B cell (primary cell): ENCODE measurements at regions not wholly inside any gene's neighbourhood (a gene's known extent, or its start where the extent isn't known, plus 50 kb on each side); places are given as distances from the start of the nearest gene placed in this dataset.

Experiments used
- ATAC-seq: fragments of 200-7000 bp; cut with Tn5 transposase; one replicate; pipeline ENCODE4 v1.10.0; 2021; ENCODE audit warnings: low read depth, mild to moderate bottlenecking, moderate number of reproducible peaks, moderate library complexity
- CTCF ChIA-PET: fragments of 350-600 bp; sonication (Branson Sonifier 250); formaldehyde crosslinking; loops from one replicate; lab custom pipeline; 2021; ENCODE audit warnings: antibody characterized with exemption, inconsistent platforms; lab: Charles Lee
- POLR2A ChIA-PET: fragments of 350-600 bp; sonication (Branson Sonifier 250); formaldehyde crosslinking; loops from one replicate; lab custom pipeline; 2021; ENCODE audit warnings: antibody characterized with exemption; lab: Charles Lee
- DNase-seq: peaks from one replicate; pipeline ENCODE4 v3.0.0; 2013
- H2AFZ ChIP-seq: 2 replicates; pipeline ENCODE4 v1.6.1; 2012; ENCODE audit warnings: mild to moderate bottlenecking, low read depth, low read length; ENCODE audit not compliant: insufficient read depth, poor library complexity, severe bottlenecking
- H3K27ac ChIP-seq, 2 donors: 1 replicate in 1 of 2; 2 replicates in 1 of 2; pipeline ENCODE4 v1.5.1; 2012 to 2013; ENCODE audit warnings: low read length in 2 of 2, mild to moderate bottlenecking in 2 of 2, moderate library complexity in 1 of 2
- H3K27me3 ChIP-seq, 4 experiments: fragments of 200-600 bp in 1 of 4; sonication (generic) in 1 of 4; replicated peaks in 1 of 4; 1 replicate in 2 of 4; 2 replicates in 2 of 4; pipeline versions ENCODE4 v1.6.1 to v1.7.0; 2013 to 2016; ENCODE audit warnings: low read length in 3 of 4, mild to moderate bottlenecking in 2 of 4, mixed read lengths in 1 of 4, moderate library complexity in 1 of 4; ENCODE audit not compliant: insufficient read depth in 4 of 4, control insufficient read depth in 3 of 4; ENCODE audit errors: control extremely low read depth in 1 of 4
- H3K36me3 ChIP-seq, 2 experiments: replicated peaks in 1 of 2; 1 replicate in 1 of 2; 2 replicates in 1 of 2; pipeline versions ENCODE4 v1.6.1 to v1.7.1; 2013; ENCODE audit warnings: low read length in 1 of 2; ENCODE audit not compliant: insufficient read depth in 2 of 2, control insufficient read depth in 1 of 2; ENCODE audit errors: control extremely low read depth in 1 of 2, extremely low read depth in 1 of 2
- H3K4me1 ChIP-seq, 2 donors: fragments of 200-600 bp in 1 of 2; sonication (generic) in 1 of 2; 1 replicate in 1 of 2; 2 replicates in 1 of 2; pipeline versions ENCODE4 v1.5.1 to v1.6.1; 2013 to 2017; ENCODE audit warnings: low read length in 2 of 2; ENCODE audit not compliant: control insufficient read depth in 2 of 2, insufficient read depth in 2 of 2
- H3K4me2 ChIP-seq: replicated peaks from 2 replicates; pipeline ENCODE3; 2012; ENCODE audit warnings: mild to moderate bottlenecking, low read depth, low read length; ENCODE audit not compliant: poor library complexity, severe bottlenecking
- H3K4me3 ChIP-seq, 5 experiments: fragments of 200-600 bp in 1 of 5; sonication (generic) in 1 of 5; 1 replicate in 3 of 5; 2 replicates in 2 of 5; pipeline versions ENCODE4 v1.5.1 to v1.7.0; 2011 to 2016; ENCODE audit warnings: low read length in 4 of 5, mild to moderate bottlenecking in 4 of 5, low read depth in 2 of 5, control low read depth in 1 of 5, moderate library complexity in 1 of 5; ENCODE audit not compliant: insufficient read depth in 1 of 5; ENCODE audit errors: control extremely low read depth in 1 of 5, extremely low read depth in 1 of 5
- H3K79me2 ChIP-seq: fragments of 200-600 bp; sonication (generic); one replicate; pipeline ENCODE4 v1.6.0; 2016; ENCODE audit warnings: low read length; ENCODE audit not compliant: control insufficient read depth, insufficient read depth
- H3K9ac ChIP-seq: fragments of 200-600 bp; sonication (generic); 2 replicates; pipeline ENCODE4 v1.6.1; 2017; ENCODE audit warnings: mild to moderate bottlenecking, low read length, moderate library complexity
- H3K9me3 ChIP-seq, 3 donors: one replicate each; pipeline versions ENCODE4 v1.6.1 to v1.7.1; 2013; ENCODE audit warnings: low read length in 2 of 3; ENCODE audit not compliant: control insufficient read depth in 2 of 3, insufficient read depth in 1 of 3; ENCODE audit errors: control extremely low read depth in 1 of 3
- H4K20me1 ChIP-seq: 2 replicates; pipeline ENCODE4 v1.6.0; 2012; ENCODE audit warnings: mild to moderate bottlenecking, low read length; ENCODE audit not compliant: insufficient read depth, control insufficient read depth, poor library complexity, severe bottlenecking
- H3K27ac Mint-ChIP-seq: one replicate; pipeline ENCODE4 v1.8.0; 2021; ENCODE audit warnings: mixed read lengths
- H3K27me3 Mint-ChIP-seq: one replicate; pipeline ENCODE4 v1.8.0; 2021; ENCODE audit warnings: mixed read lengths
- H3K4me1 Mint-ChIP-seq: one replicate; pipeline ENCODE4 v1.8.0; 2021; ENCODE audit warnings: mixed read lengths
- H3K4me3 Mint-ChIP-seq: one replicate; pipeline ENCODE4 v1.8.0; 2021; ENCODE audit warnings: mixed read lengths
- H3K9me3 Mint-ChIP-seq: one replicate; pipeline ENCODE4 v1.8.0; 2022; ENCODE audit warnings: mixed read lengths; ENCODE audit not compliant: insufficient read depth
- EZH2 ChIP-seq: IDR thresholded peaks from 2 replicates; pipeline ENCODE4 v1.6.1; 2012; ENCODE audit warnings: borderline replicate concordance, low read depth, mild to moderate bottlenecking, moderate library complexity, low read length; ENCODE audit not compliant: insufficient read depth, poor library complexity, severe bottlenecking
- WGBS: methylation state at CpG from one replicate; pipeline ENCODE4 v1.1.5; 2013; ENCODE audit warnings: missing lambda C conversion rate; ENCODE audit not compliant: insufficient coverage; 5-methylcytosine and 5-hydroxymethylcytosine counted together
- intact Hi-C: fragments of 100-400 bp; cut with micrococcal nuclease; formaldehyde crosslinking; loops from one replicate; pipeline ENCODE4 v1.10.0; 2022
- TF ChIP-seq, protein P1 (sequence below): fragments of 200-600 bp; IDR thresholded peaks from one replicate; pipeline ENCODE4 v1.8.0; 2022; ENCODE audit warnings: antibody characterized with exemption, mild to moderate bottlenecking

DNA sequence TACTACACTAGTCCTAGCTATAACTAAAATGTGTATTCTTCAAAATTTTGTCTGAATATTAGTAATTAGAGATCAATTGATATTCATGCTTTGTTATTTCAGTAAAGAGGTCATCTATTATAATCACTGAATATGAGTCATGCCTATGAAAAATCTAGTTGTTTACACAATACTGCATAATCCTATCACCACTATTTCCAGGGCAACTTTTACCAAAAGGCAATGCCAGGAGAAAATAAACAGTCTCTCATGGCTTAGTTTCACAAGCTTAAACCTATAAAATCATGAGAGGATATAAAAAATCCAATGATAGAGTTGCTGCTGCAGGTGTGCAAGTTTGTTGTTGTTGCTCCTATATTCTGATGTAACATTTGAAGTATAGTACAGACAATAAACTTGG lies 149.9 kb upstream of the COL1A2 start:
- DNase-seq (no peak), ATAC-seq (no peak)
- Histone ChIP-seq H3K4me3 (no peak overlapping the region), H3K4me2 (no peak overlapping the region), H3K4me1 (no peaks in the 10 kb centered on the region), H3K79me2 (no peaks in the 10 kb centered on the region), H4K20me1 (no peaks in the 10 kb centered on the region), H3K36me3 (no peaks in the 10 kb centered on the region), H2AFZ (no peak overlapping the region), H3K9me3 (no peaks in the 10 kb centered on the region), H3K9ac (no peak overlapping the region), H3K27ac (no peak overlapping the region), H3K27me3 (no peaks in the 10 kb centered on the region)
- Mint-ChIP-seq H3K27me3 (no peaks in the 10 kb centered on the region), H3K4me3 (no peak overlapping the region), H3K4me1 (peaks cover under 1% of the 10 kb centered on the region), H3K27ac (no peak overlapping the region), H3K9me3 (no peaks in the 10 kb centered on the region)
- CTCF ChIA-PET = no interaction called here
- intact Hi-C loops = no loop called here
- no peak for TF ChIP-seq EZH2
- TF ChIP-seq, protein P1, sequence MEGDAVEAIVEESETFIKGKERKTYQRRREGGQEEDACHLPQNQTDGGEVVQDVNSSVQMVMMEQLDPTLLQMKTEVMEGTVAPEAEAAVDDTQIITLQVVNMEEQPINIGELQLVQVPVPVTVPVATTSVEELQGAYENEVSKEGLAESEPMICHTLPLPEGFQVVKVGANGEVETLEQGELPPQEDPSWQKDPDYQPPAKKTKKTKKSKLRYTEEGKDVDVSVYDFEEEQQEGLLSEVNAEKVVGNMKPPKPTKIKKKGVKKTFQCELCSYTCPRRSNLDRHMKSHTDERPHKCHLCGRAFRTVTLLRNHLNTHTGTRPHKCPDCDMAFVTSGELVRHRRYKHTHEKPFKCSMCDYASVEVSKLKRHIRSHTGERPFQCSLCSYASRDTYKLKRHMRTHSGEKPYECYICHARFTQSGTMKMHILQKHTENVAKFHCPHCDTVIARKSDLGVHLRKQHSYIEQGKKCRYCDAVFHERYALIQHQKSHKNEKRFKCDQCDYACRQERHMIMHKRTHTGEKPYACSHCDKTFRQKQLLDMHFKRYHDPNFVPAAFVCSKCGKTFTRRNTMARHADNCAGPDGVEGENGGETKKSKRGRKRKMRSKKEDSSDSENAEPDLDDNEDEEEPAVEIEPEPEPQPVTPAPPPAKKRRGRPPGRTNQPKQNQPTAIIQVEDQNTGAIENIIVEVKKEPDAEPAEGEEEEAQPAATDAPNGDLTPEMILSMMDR = no peak
- POLR2A ChIA-PET = no interaction called here

DNA sequence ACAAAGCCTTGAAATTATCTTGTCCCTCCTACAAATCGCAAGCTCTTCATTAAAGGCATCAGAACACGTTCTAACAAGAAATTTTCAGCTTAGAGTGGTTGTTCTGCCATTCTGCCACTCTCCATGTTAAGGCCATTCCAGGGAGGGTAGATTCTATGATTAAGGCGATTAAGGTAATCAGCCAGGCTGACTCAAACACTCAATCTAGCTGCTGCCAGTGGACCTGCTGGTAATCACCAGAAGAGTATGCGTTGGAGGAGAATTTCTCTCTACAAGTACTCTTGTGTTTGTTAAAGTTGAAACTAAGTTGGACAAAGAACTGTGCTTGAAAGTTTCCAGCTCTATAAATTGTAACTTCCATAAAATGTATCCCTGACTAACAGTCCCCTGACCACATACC lies 149.2 kb upstream of the COL1A2 start:
- Mint-ChIP-seq H3K27me3 (no peaks in the 10 kb centered on the region), H3K27ac (no peak overlapping the region), H3K4me3 (no peak overlapping the region), H3K4me1 (no peaks in the 10 kb centered on the region), H3K9me3 (no peaks in the 10 kb centered on the region)
- no peak for TF ChIP-seq EZH2
- TF ChIP-seq, protein P1 = no peak
- DNase-seq (no peak), ATAC-seq (no peak)
- no peak overlapping the region for H2AFZ ChIP-seq
- no peaks in the 10 kb centered on the region for H4K20me1 ChIP-seq
- no peak overlapping the region for H3K9ac ChIP-seq
- ChIA-PET CTCF (no interaction called here), POLR2A (no interaction called here)
- H3K27me3 ChIP-seq = no peaks in the 10 kb centered on the region
- no peak overlapping the region for H3K4me3 ChIP-seq
- H3K4me1 ChIP-seq = no peaks in the 10 kb centered on the region
- WGBS = 100% methylated on average over 1 of the region's 4 CpGs
- H3K27ac ChIP-seq = no peak overlapping the region
- intact Hi-C loops = no loop called here
- H3K4me2 ChIP-seq = no peak overlapping the region
- H3K9me3 ChIP-seq = no peaks in the 10 kb centered on the region
- no peaks in the 10 kb centered on the region for H3K36me3 ChIP-seq
- no peaks in the 10 kb centered on the region for H3K79me2 ChIP-seq
